ENCODE measurements at regions not wholly inside any gene's neighbourhood (a gene's known extent, or its start where the extent isn't known, plus 50 kb on each side); places are given as distances from the start of the nearest gene placed in this dataset.

GRCh38 chrX:1075741-1076140 lies 136.7 kb downstream of the CRLF2 start:
- DNase-seq, result no peak
- POLR2A ChIA-PET, result no interaction called here
- intact Hi-C loops (cut with micrococcal nuclease), result no loop called here
- H3K79me2 ChIP-seq (ENCODE audit: control insufficient read depth, insufficient read depth, low read length), result no peaks in the 10 kb centered on the region
- H3K4me2 ChIP-seq (replicated peaks; ENCODE audit: low read depth, low read length, poor library complexity, severe bottlenecking), result no peak overlapping the region
- no peak overlapping the region for H3K9ac ChIP-seq (ENCODE audit: low read length)
- no peaks in the 10 kb centered on the region for H3K27me3 ChIP-seq (replicated peaks in 1 of 4; ENCODE audit: control extremely low read depth in 1 of 4, control insufficient read depth in 3 of 4, insufficient read depth in 4 of 4, low read length in 3 of 4)
- CTCF ChIA-PET, result no interaction called here
- ATAC-seq (ENCODE audit: low read depth), result no peak
- no peaks in the 10 kb centered on the region for H3K36me3 ChIP-seq (replicated peaks in 1 of 2; ENCODE audit: control extremely low read depth in 1 of 2, control insufficient read depth in 1 of 2, extremely low read depth in 1 of 2, insufficient read depth in 2 of 2, low read length in 1 of 2)
- H3K4me3 Mint-ChIP-seq, result no peak overlapping the region
- no peak overlapping the region for H3K4me3 ChIP-seq (ENCODE audit: control extremely low read depth in 1 of 5, extremely low read depth in 1 of 5, insufficient read depth in 1 of 5, low read depth in 2 of 5, low read length in 4 of 5)
- H3K27ac Mint-ChIP-seq, result no peak overlapping the region
- no peak overlapping the region for H2AFZ ChIP-seq (ENCODE audit: insufficient read depth, low read depth, low read length, poor library complexity, severe bottlenecking)
- H3K9me3 Mint-ChIP-seq (ENCODE audit: insufficient read depth), result peaks cover 14% of the 10 kb centered on the region
- peaks cover 0 to 29% (median 9%) of the 10 kb centered on the region in 3 donors for H3K9me3 ChIP-seq (ENCODE audit: control extremely low read depth in 1 of 3, control insufficient read depth in 2 of 3, insufficient read depth in 1 of 3, low read length in 2 of 3)
- H3K27ac ChIP-seq (ENCODE audit: low read length in 2 of 2), result no peak overlapping the region
- no peaks in the 10 kb centered on the region for H4K20me1 ChIP-seq (ENCODE audit: control insufficient read depth, insufficient read depth, low read length, poor library complexity, severe bottlenecking)
- no peaks in the 10 kb centered on the region for H3K4me1 ChIP-seq (ENCODE audit: control insufficient read depth in 2 of 2, insufficient read depth in 2 of 2, low read length in 2 of 2)
- H3K4me1 Mint-ChIP-seq, result no peaks in the 10 kb centered on the region
- no peak for TF ChIP-seq CTCF (IDR thresholded peaks at IDR 0.05)
- no peak for TF ChIP-seq EZH2 (IDR thresholded peaks at IDR 0.05; ENCODE audit: borderline replicate concordance, insufficient read depth, low read depth, low read length, poor library complexity, severe bottlenecking)
- no peaks in the 10 kb centered on the region for H3K27me3 Mint-ChIP-seq
- WGBS (ENCODE audit: insufficient coverage), result 96% methylated on average over 3 of the region's 7 CpGs

GRCh38 chrX:1075156-1075555 lies 137.3 kb downstream of the CRLF2 start:
- Histone ChIP-seq H3K36me3 (replicated peaks in 1 of 2; ENCODE audit: control extremely low read depth in 1 of 2, control insufficient read depth in 1 of 2, extremely low read depth in 1 of 2, insufficient read depth in 2 of 2, low read length in 1 of 2) (no peaks in the 10 kb centered on the region), H3K4me3 (ENCODE audit: control extremely low read depth in 1 of 5, extremely low read depth in 1 of 5, insufficient read depth in 1 of 5, low read depth in 2 of 5, low read length in 4 of 5) (no peak overlapping the region), H3K9me3 (ENCODE audit: control extremely low read depth in 1 of 3, control insufficient read depth in 2 of 3, insufficient read depth in 1 of 3, low read length in 2 of 3) (peaks cover 0 to 29% (median 9%) of the 10 kb centered on the region in 3 donors), H4K20me1 (ENCODE audit: control insufficient read depth, insufficient read depth, low read length, poor library complexity, severe bottlenecking) (no peaks in the 10 kb centered on the region), H3K79me2 (ENCODE audit: control insufficient read depth, insufficient read depth, low read length) (no peaks in the 10 kb centered on the region), H3K9ac (ENCODE audit: low read length) (no peak overlapping the region), H3K27ac (ENCODE audit: low read length in 2 of 2) (no peak overlapping the region), H3K4me2 (replicated peaks; ENCODE audit: low read depth, low read length, poor library complexity, severe bottlenecking) (no peak overlapping the region), H3K27me3 (replicated peaks in 1 of 4; ENCODE audit: control extremely low read depth in 1 of 4, control insufficient read depth in 3 of 4, insufficient read depth in 4 of 4, low read length in 3 of 4) (no peaks in the 10 kb centered on the region), H2AFZ (ENCODE audit: insufficient read depth, low read depth, low read length, poor library complexity, severe bottlenecking) (no peak overlapping the region), H3K4me1 (ENCODE audit: control insufficient read depth in 2 of 2, insufficient read depth in 2 of 2, low read length in 2 of 2) (no peaks in the 10 kb centered on the region)
- Mint-ChIP-seq H3K27me3 (no peaks in the 10 kb centered on the region), H3K4me1 (no peaks in the 10 kb centered on the region), H3K4me3 (no peak overlapping the region), H3K9me3 (ENCODE audit: insufficient read depth) (peaks cover 14% of the 10 kb centered on the region), H3K27ac (no peak overlapping the region)
- intact Hi-C loops (cut with micrococcal nuclease), result no loop called here
- ChIA-PET POLR2A (no interaction called here), CTCF (no interaction called here)
- ATAC-seq (ENCODE audit: low read depth), result no peak
- no peak for DNase-seq
- no peak for TF ChIP-seq CTCF (IDR thresholded peaks at IDR 0.05)
- TF ChIP-seq EZH2 (IDR thresholded peaks at IDR 0.05; ENCODE audit: borderline replicate concordance, insufficient read depth, low read depth, low read length, poor library complexity, severe bottlenecking), result no peak
- WGBS (ENCODE audit: insufficient coverage), result 95% methylated on average over 7 of the region's 7 CpGs
